Pons (tissue), 1 donor: ENCODE measurements at regions not wholly inside any gene's neighbourhood (a gene's known extent, or its start where the extent isn't known, plus 50 kb on each side); places are given as distances from the start of the nearest gene placed in this dataset.

ENCODE experiments used
- DNase-seq: peaks from one replicate; pipeline ENCODE4 v3.0.0-alpha.2; 2016; ENCODE audit warnings: low spot score

GRCh38 chr3:95934181-95934580 is 880.2 kb upstream of the EPHA6 start:
- DNase-seq = no peak

- no peak for DNase-seq
Measured at GRCh38 chr3:95939235-95939809, 875.1 kb upstream of the EPHA6 start.

DNA sequence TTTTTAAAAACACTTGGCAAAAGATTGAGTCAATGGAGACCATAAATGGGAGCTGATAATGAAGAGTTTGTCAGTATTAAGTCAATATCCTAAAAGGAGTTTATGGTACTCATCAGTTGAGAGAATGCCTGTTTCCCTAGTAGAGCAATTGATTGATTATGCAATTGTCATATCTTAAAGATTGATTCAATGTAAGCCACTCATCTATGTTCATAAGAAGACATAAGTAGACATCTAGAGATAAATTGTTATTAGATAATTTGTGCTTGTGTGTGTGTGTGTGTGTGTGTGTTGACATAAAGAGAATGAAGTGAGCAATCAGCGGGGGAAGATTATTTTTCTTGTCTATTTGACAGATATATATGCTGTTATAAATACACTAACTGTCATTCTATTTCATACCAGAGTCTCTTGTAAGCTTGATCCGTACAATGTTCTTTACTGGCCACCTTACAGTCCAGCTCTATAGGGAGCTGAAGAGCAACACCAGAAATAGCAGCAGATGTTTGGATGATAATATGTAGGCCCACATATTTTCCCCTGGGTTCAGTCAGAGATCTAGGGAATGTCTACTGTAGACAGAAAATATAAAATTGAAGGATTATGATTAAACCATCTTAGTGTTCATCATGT is 848.6 kb upstream of the EPHA6 start:
- no peak for DNase-seq

- no peak for DNase-seq
Measured at GRCh38 chr3:95971573-95971972, 842.8 kb upstream of the EPHA6 start.

DNA sequence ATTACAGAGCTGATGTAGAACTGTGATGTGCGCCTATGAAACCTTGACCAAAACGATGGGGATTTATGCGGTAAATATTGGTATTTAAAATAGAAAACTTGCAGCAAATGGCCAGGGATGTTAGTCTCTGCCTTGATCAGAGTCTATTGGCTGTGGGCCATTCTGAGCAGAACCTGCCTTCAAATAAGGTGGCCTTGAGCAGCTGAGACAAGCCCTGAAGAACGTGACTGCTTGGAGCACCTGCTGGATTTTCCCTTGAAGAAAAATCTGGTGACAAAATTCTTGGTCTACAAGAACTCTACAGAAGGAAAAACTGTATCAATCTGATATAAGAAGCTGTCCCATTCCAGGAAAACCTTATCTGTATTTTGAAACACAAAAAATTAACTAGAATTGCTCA is 820.1 kb upstream of the EPHA6 start:
- no peak for DNase-seq

- DNase-seq = no peak
Measured at GRCh38 chr3:96000966-96001365, 813.4 kb upstream of the EPHA6 start.

- DNase-seq = no peak
Measured at GRCh38 chr3:96007650-96008195, 806.7 kb upstream of the EPHA6 start.

- DNase-seq = no peak
Measured at GRCh38 chr3:96012939-96013338, 801.5 kb upstream of the EPHA6 start.

DNA sequence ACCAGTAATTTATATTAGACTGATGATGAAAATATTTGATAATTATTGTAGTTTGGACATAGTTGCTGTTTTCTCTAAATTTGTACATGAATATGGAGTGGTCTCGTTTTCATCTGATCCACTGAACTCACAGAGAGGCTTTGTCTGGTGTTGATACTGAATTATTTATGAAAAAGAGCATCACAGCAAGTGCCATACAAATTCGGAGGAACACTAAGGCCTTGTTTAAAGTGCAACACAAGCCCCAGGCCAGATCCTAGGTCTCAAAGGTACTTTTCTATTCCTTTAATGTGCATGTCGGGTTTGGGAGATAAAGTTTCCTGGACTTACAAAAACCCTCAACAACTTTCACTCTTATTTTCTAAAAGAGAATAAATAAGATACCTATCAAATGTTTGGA is 796.8 kb upstream of the EPHA6 start:
- peak; percentile 92 for DNase-seq

DNA sequence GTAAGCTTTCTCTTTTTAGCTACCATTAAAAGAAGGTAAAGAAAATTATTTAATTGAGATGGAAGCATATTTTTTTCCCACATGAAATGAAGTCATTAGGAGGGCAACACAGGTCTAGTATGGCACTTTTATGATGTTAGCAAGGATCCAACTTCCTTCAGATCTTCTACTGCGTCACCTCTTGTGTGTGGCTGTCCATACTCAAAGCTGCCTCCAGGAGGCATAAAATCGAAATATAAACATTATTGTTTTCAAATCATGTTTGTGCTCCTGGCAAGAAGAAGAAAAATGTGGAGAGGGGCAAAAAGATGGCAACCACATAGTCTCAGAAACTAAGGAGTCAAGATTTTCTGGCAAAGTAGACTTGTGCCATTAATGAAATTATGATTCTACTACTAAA is 791.7 kb upstream of the EPHA6 start:
- DNase-seq = no peak

GRCh38 chr3:96027718-96028117 is 786.7 kb upstream of the EPHA6 start:
- DNase-seq = no peak

DNA sequence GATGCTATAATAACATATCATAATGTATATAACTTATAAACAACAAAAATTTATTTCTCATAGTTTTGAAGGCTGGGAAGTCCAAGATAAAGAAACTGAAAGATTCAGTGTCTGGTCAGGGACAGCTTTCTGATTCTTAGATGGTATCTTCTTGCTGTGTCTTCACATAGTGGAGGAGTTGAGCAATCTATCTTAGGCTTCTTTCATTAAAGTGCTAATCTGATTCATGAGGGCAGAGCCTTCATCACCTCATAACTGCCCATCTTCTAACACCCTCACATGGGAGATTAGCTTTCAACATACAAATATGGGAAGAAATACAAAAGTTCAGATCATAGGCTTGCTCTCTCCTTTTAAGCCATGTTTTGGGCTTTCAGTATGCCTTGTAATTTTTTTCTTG is 774.8 kb upstream of the EPHA6 start:
- DNase-seq = no peak

DNA sequence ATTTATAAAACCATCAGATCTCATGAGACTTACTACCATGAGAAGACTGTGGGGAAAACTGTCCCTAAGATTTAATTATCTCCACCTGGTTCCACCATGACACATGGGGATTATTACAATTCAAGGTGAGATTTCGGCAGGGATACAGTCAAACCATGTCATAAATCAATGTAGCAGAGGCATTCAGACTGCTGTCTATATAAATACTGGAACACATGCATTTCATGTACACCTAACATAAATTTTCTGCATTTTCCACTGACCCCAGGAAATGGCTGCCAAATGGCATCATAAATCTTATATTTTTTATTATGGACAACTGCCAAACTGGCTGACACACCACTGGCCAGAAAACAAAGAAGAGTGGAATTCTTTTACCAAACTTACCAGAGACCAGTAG is 755.1 kb upstream of the EPHA6 start:
- DNase-seq = no peak

- DNase-seq = no peak
Measured at GRCh38 chr3:96069065-96069464, 745.3 kb upstream of the EPHA6 start.

GRCh38 chr3:96070678-96071077 is 743.7 kb upstream of the EPHA6 start:
- no peak for DNase-seq

GRCh38 chr3:96071097-96071496 is 743.3 kb upstream of the EPHA6 start:
- DNase-seq = no peak

DNA sequence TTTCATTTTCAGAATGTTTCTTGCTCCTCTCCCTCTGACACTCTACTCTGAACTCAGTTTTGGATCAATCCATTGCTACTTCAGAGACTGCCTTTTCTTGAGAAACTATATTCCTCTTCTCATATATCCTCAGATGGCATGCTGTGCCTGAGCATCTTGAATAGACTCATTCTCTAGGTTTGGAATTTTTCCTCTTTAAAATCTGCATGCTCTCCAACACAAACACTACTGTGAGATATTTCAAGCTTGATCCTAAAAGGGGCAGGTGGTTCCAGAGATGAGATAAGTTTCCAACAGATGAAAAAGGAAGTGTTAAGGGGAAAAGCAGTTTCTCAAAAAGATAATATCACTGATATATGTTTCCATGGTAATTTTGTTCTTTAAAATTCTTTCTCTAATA is 742.2 kb upstream of the EPHA6 start:
- peak; percentile 17 for DNase-seq

GRCh38 chr3:96083610-96084009 is 730.8 kb upstream of the EPHA6 start:
- no peak for DNase-seq

GRCh38 chr3:96086018-96086417 is 728.4 kb upstream of the EPHA6 start:
- DNase-seq = no peak

GRCh38 chr3:96101006-96101560 is 713.3 kb upstream of the EPHA6 start:
- DNase-seq = no peak

DNA sequence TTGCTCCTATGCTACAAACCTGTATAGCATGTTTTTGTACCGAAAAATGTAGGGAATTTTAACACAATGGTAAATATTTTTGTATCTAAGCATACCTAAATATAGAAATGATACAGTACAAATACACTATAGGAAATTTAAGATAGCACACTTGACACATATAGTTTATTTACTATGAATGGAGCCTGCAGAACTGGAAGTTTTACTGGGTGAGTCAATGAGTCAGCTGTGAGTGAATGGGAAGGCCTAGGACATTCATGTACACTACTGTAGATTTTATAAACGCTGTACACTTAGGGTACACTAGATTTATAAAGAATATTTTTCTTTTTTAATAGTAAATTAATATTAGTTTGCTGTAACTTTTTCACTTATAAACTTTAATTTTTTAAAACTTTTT is 707.7 kb upstream of the EPHA6 start:
- no peak for DNase-seq
